Hepatocyte (in vitro differentiated cells): ENCODE measurements at regions not wholly inside any gene's neighbourhood (a gene's known extent, or its start where the extent isn't known, plus 50 kb on each side); places are given as distances from the start of the nearest gene placed in this dataset.

Experiments used
- DNase-seq: peaks from one replicate; pipeline ENCODE4 v3.0.0-alpha.2; 2016; ENCODE audit warnings: low spot score
- H2AFZ ChIP-seq: fragments of 200-600 bp; sonication (generic); 2 replicates; pipeline ENCODE4 v1.6.0; 2016; ENCODE audit warnings: antibody characterized with exemption, mild to moderate bottlenecking
- H3K27ac ChIP-seq: fragments of 200-600 bp; sonication (generic); 2 replicates; pipeline ENCODE4 v1.5.1; 2016; ENCODE audit warnings: mild to moderate bottlenecking
- H3K27me3 ChIP-seq: fragments of 200-600 bp; sonication (generic); 2 replicates; pipeline ENCODE4 v1.6.1; 2016
- H3K36me3 ChIP-seq: fragments of 200-600 bp; sonication (generic); replicated peaks from 2 replicates; pipeline ENCODE4 v1.5.1; 2016; ENCODE audit warnings: low read depth; ENCODE audit not compliant: insufficient read depth
- H3K4me1 ChIP-seq: fragments of 200-600 bp; sonication (generic); 2 replicates; pipeline ENCODE4 v1.5.1; 2016; ENCODE audit warnings: mild to moderate bottlenecking, moderate library complexity; ENCODE audit not compliant: insufficient read depth
- H3K4me2 ChIP-seq: fragments of 200-600 bp; sonication (generic); 2 replicates; pipeline ENCODE4 v1.6.0; 2016
- H3K4me3 ChIP-seq: fragments of 200-600 bp; sonication (generic); 2 replicates; pipeline ENCODE4 v1.5.1; 2016; ENCODE audit warnings: mild to moderate bottlenecking
- H3K79me2 ChIP-seq: fragments of 200-600 bp; sonication (generic); 2 replicates; pipeline ENCODE4 v1.6.0; 2017; ENCODE audit warnings: mild to moderate bottlenecking
- H3K9me2 ChIP-seq: fragments of 200-600 bp; sonication (generic); replicated peaks from 2 replicates; pipeline ENCODE4 v1.6.0; 2017; ENCODE audit warnings: mild to moderate bottlenecking; ENCODE audit not compliant: insufficient read depth
- H3K9me3 ChIP-seq: fragments of 200-600 bp; sonication (generic); 2 replicates; pipeline ENCODE4 v1.5.1; 2016; ENCODE audit warnings: low read depth, mild to moderate bottlenecking
- H4K20me1 ChIP-seq: fragments of 200-600 bp; sonication (generic); 2 replicates; pipeline ENCODE4 v1.6.0; 2016; ENCODE audit warnings: mild to moderate bottlenecking; ENCODE audit not compliant: insufficient read depth, poor library complexity, severe bottlenecking
- CTCF ChIP-seq: fragments of 200-600 bp; sonication (generic); IDR thresholded peaks from 2 replicates; pipeline ENCODE4 v1.5.1; 2016; ENCODE audit warnings: antibody characterized with exemption, mild to moderate bottlenecking; ENCODE audit not compliant: poor library complexity
- EZH2 ChIP-seq: fragments of 200-600 bp; sonication (generic); IDR thresholded peaks from 2 replicates; pipeline ENCODE4 v1.6.1; 2016; ENCODE audit warnings: antibody characterized with exemption, mild to moderate bottlenecking, borderline replicate concordance
- EZH2phosphoT487 ChIP-seq: fragments of 200-600 bp; sonication (generic); IDR thresholded peaks from one replicate; pipeline ENCODE4 v1.6.1; 2018; ENCODE audit warnings: antibody characterized with exemption, mild to moderate bottlenecking, low read depth, moderate library complexity; ENCODE audit not compliant: unreplicated experiment, severe bottlenecking
- WGBS: methylation state at CpG from one replicate; pipeline ENCODE4 v1.1.6; 2016; ENCODE audit warnings: low lambda C conversion rate; ENCODE audit errors: missing lambda C conversion rate; 5-methylcytosine and 5-hydroxymethylcytosine counted together

GRCh38 chr9:28155671-28156070, 582.4 kb upstream of the C9orf72 start:
- Histone ChIP-seq H3K4me2 (no peak overlapping the region), H4K20me1 (no peaks in the 10 kb centered on the region), H3K27me3 (no peaks in the 10 kb centered on the region), H2AFZ (no peak overlapping the region), H3K36me3 (no peaks in the 10 kb centered on the region), H3K27ac (peak overlapping the region; percentile 3), H3K79me2 (no peaks in the 10 kb centered on the region), H3K4me1 (no peaks in the 10 kb centered on the region), H3K9me2 (no peaks in the 10 kb centered on the region), H3K9me3 (no peaks in the 10 kb centered on the region), H3K4me3 (no peak overlapping the region)
- TF ChIP-seq CTCF (no peak), EZH2phosphoT487 (no peak), EZH2 (no peak)
- 86% methylated on average over 2 of the region's 2 CpGs for WGBS
- no peak for DNase-seq

GRCh38 chr9:28158451-28158850, 585.2 kb upstream of the C9orf72 start:
- Histone ChIP-seq H3K79me2 (no peaks in the 10 kb centered on the region), H3K9me3 (no peaks in the 10 kb centered on the region), H3K4me3 (no peak overlapping the region), H3K36me3 (no peaks in the 10 kb centered on the region), H3K27me3 (no peaks in the 10 kb centered on the region), H4K20me1 (no peaks in the 10 kb centered on the region), H3K9me2 (no peaks in the 10 kb centered on the region), H2AFZ (no peak overlapping the region), H3K27ac (no peak overlapping the region), H3K4me2 (no peak overlapping the region), H3K4me1 (no peaks in the 10 kb centered on the region)
- WGBS: 92% methylated on average over 1 of the region's 1 CpG
- TF ChIP-seq EZH2phosphoT487 (no peak), EZH2 (no peak), CTCF (no peak)
- DNase-seq: no peak

GRCh38 chr9:28163619-28164018, 590.3 kb upstream of the C9orf72 start:
- no peak for DNase-seq
- TF ChIP-seq EZH2phosphoT487 (no peak), EZH2 (no peak)
- Histone ChIP-seq H3K79me2 (no peaks in the 10 kb centered on the region), H2AFZ (no peak overlapping the region), H4K20me1 (no peaks in the 10 kb centered on the region), H3K4me3 (no peak overlapping the region), H3K9me2 (no peaks in the 10 kb centered on the region), H3K36me3 (no peaks in the 10 kb centered on the region), H3K4me2 (no peak overlapping the region), H3K9me3 (no peaks in the 10 kb centered on the region), H3K4me1 (no peaks in the 10 kb centered on the region), H3K27ac (no peak overlapping the region), H3K27me3 (no peaks in the 10 kb centered on the region)
- 85% methylated on average over 3 of the region's 3 CpGs for WGBS

GRCh38 chr9:28166179-28166578, 592.9 kb upstream of the C9orf72 start:
- TF ChIP-seq EZH2phosphoT487 (no peak), CTCF (no peak), EZH2 (no peak)
- 86% methylated on average over 2 of the region's 2 CpGs for WGBS
- no peak for DNase-seq
- H3K4me2 ChIP-seq: no peak overlapping the region
- no peaks in the 10 kb centered on the region for H3K9me3 ChIP-seq
- H2AFZ ChIP-seq: no peak overlapping the region
- no peak overlapping the region for H3K27ac ChIP-seq
- no peaks in the 10 kb centered on the region for H3K4me1 ChIP-seq
- H3K9me2 ChIP-seq: no peaks in the 10 kb centered on the region
- no peaks in the 10 kb centered on the region for H3K79me2 ChIP-seq
- no peaks in the 10 kb centered on the region for H3K27me3 ChIP-seq
- no peaks in the 10 kb centered on the region for H4K20me1 ChIP-seq
- no peaks in the 10 kb centered on the region for H3K36me3 ChIP-seq
- H3K4me3 ChIP-seq: no peak overlapping the region
